HCT116 (cell line): ENCODE measurements at regions not wholly inside any gene's neighbourhood (a gene's known extent, or its start where the extent isn't known, plus 50 kb on each side); places are given as distances from the start of the nearest gene placed in this dataset.
"Not testable (repeated sequence)": the region's sequence is repeated elsewhere in the genome, so short reads cannot be mapped to it uniquely, and the experiment has no call there.

ENCODE experiments used
- CBX3 ChIP-seq: IDR thresholded peaks from 2 replicates; pipeline ENCODE4 v1.6.1; 2012; ENCODE audit warnings: low read depth
- EZH2 ChIP-seq: fragments of 200-600 bp; sonication (generic); IDR thresholded peaks from 2 replicates; pipeline ENCODE4 v1.6.1; 2017; ENCODE audit warnings: antibody characterized with exemption, mixed run types
- POLR2A ChIP-seq: IDR thresholded peaks from 2 replicates; pipeline ENCODE4 v1.7.0; 2011; ENCODE audit warnings: borderline replicate concordance; ENCODE audit not compliant: insufficient read depth, insufficient read length; ENCODE audit errors: extremely low read depth
- POLR2AphosphoS5 ChIP-seq: IDR thresholded peaks from 2 replicates; pipeline ENCODE4 v1.6.1; 2011; ENCODE audit warnings: mild to moderate bottlenecking, low read depth, low read length, moderate library complexity
- RAD21 ChIP-seq: IDR thresholded peaks from 2 replicates; pipeline ENCODE4 v1.6.1; 2012; ENCODE audit warnings: low read depth, mild to moderate bottlenecking
- TF ChIP-seq, protein P1 (sequence below): IDR thresholded peaks from 2 replicates; pipeline ENCODE4 v1.6.1; 2012
- TF ChIP-seq, protein P2 (sequence below), 3 experiments: fragments of 200-600 bp in 1 of 3; sonication (generic) in 1 of 3; IDR thresholded peaks in 2 of 3; conservative IDR thresholded peaks in 1 of 3; 2 replicates each; pipeline ENCODE4 v1.5.1; 2012 to 2017; ENCODE audit warnings: low read depth in 2 of 3, low read length in 2 of 3, antibody characterized with exemption in 1 of 3, borderline replicate concordance in 1 of 3, control low read depth in 1 of 3, mild to moderate bottlenecking in 1 of 3, mixed read lengths in 1 of 3, mixed run types in 1 of 3, moderate library complexity in 1 of 3; ENCODE audit not compliant: insufficient read depth in 1 of 3
- TF ChIP-seq, protein P3 (sequence below): IDR thresholded peaks from 2 replicates; pipeline ENCODE4 v1.6.1; 2012; ENCODE audit warnings: low read depth
- TF ChIP-seq, protein P4 (sequence below): IDR thresholded peaks from 2 replicates; pipeline ENCODE4 v1.6.1; 2012

DNA sequence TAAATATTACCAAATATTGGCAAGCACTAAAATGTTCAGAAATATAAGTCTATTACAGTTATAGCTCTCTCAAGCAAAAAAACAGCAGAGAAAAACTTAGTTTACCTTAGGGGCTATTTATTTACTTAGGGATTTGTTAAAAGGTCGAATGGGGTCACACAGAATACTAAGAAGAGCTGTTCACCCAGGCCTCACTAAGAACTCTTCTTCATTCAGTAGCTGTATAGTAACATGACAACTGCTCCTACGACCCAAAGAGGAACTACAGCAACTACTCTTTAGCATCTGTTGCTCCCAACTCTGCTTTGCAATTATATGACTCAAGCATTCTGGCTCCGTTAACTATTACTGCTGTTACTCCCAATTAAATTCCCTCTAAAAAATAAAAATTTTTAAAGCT, 150.8 kb upstream of the C1QTNF3 start:
- TF ChIP-seq, protein P1, sequence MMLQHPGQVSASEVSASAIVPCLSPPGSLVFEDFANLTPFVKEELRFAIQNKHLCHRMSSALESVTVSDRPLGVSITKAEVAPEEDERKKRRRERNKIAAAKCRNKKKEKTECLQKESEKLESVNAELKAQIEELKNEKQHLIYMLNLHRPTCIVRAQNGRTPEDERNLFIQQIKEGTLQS: not testable (repeated sequence)
- TF ChIP-seq, protein P2, sequence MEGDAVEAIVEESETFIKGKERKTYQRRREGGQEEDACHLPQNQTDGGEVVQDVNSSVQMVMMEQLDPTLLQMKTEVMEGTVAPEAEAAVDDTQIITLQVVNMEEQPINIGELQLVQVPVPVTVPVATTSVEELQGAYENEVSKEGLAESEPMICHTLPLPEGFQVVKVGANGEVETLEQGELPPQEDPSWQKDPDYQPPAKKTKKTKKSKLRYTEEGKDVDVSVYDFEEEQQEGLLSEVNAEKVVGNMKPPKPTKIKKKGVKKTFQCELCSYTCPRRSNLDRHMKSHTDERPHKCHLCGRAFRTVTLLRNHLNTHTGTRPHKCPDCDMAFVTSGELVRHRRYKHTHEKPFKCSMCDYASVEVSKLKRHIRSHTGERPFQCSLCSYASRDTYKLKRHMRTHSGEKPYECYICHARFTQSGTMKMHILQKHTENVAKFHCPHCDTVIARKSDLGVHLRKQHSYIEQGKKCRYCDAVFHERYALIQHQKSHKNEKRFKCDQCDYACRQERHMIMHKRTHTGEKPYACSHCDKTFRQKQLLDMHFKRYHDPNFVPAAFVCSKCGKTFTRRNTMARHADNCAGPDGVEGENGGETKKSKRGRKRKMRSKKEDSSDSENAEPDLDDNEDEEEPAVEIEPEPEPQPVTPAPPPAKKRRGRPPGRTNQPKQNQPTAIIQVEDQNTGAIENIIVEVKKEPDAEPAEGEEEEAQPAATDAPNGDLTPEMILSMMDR (IDR thresholded peaks at IDR 0.05 in 2 of 3, conservative IDR thresholded peaks at IDR 0.05 in 1 of 3; ENCODE audit: borderline replicate concordance in 1 of 3, insufficient read depth in 1 of 3, low read depth in 2 of 3, low read length in 2 of 3): not testable (repeated sequence)
- TF ChIP-seq, protein P3, sequence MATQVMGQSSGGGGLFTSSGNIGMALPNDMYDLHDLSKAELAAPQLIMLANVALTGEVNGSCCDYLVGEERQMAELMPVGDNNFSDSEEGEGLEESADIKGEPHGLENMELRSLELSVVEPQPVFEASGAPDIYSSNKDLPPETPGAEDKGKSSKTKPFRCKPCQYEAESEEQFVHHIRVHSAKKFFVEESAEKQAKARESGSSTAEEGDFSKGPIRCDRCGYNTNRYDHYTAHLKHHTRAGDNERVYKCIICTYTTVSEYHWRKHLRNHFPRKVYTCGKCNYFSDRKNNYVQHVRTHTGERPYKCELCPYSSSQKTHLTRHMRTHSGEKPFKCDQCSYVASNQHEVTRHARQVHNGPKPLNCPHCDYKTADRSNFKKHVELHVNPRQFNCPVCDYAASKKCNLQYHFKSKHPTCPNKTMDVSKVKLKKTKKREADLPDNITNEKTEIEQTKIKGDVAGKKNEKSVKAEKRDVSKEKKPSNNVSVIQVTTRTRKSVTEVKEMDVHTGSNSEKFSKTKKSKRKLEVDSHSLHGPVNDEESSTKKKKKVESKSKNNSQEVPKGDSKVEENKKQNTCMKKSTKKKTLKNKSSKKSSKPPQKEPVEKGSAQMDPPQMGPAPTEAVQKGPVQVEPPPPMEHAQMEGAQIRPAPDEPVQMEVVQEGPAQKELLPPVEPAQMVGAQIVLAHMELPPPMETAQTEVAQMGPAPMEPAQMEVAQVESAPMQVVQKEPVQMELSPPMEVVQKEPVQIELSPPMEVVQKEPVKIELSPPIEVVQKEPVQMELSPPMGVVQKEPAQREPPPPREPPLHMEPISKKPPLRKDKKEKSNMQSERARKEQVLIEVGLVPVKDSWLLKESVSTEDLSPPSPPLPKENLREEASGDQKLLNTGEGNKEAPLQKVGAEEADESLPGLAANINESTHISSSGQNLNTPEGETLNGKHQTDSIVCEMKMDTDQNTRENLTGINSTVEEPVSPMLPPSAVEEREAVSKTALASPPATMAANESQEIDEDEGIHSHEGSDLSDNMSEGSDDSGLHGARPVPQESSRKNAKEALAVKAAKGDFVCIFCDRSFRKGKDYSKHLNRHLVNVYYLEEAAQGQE: not testable (repeated sequence)
- TF ChIP-seq RAD21, POLR2AphosphoS5, EZH2, POLR2A, CBX3: not testable (repeated sequence)
- TF ChIP-seq, protein P4, sequence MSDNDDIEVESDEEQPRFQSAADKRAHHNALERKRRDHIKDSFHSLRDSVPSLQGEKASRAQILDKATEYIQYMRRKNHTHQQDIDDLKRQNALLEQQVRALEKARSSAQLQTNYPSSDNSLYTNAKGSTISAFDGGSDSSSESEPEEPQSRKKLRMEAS: not testable (repeated sequence)
